Ishikawa (cell line): ENCODE measurements at regions not wholly inside any gene's neighbourhood (a gene's known extent, or its start where the extent isn't known, plus 50 kb on each side); places are given as distances from the start of the nearest gene placed in this dataset.

Experiments
- CEBPB ChIP-seq: IDR thresholded peaks from 2 replicates; pipeline ENCODE4 v1.6.1; 2012
- CREB1 ChIP-seq: IDR thresholded peaks from 2 replicates; pipeline ENCODE4 v1.6.1; 2012; ENCODE audit warnings: low read depth
- EGR1 ChIP-seq: IDR thresholded peaks from 2 replicates; pipeline ENCODE4 v1.6.1; 2012
- EP300 ChIP-seq: IDR thresholded peaks from 2 replicates; pipeline ENCODE4 v1.6.1; 2012; ENCODE audit warnings: borderline replicate concordance
- FOXM1 ChIP-seq: IDR thresholded peaks from 2 replicates; pipeline ENCODE4 v1.6.1; 2012; ENCODE audit warnings: low read depth, borderline replicate concordance
- NFIC ChIP-seq: IDR thresholded peaks from 2 replicates; pipeline ENCODE4 v1.6.1; 2012
- RAD21 ChIP-seq: IDR thresholded peaks from 2 replicates; pipeline ENCODE4 v1.6.1; 2012; ENCODE audit warnings: low read depth
- REST ChIP-seq: IDR thresholded peaks from 2 replicates; pipeline ENCODE4 v1.6.1; 2012; ENCODE audit warnings: low read depth, mild to moderate bottlenecking
- TAF1 ChIP-seq: IDR thresholded peaks from 2 replicates; pipeline ENCODE4 v1.6.1; 2012; ENCODE audit warnings: low read depth, mild to moderate bottlenecking
- TCF12 ChIP-seq: IDR thresholded peaks from 2 replicates; pipeline ENCODE4 v1.6.1; 2012; ENCODE audit warnings: low read depth
- TEAD4 ChIP-seq: IDR thresholded peaks from 2 replicates; pipeline ENCODE4 v1.6.1; 2012
- YY1 ChIP-seq: IDR thresholded peaks from 2 replicates; pipeline ENCODE4 v1.6.1; 2012; ENCODE audit warnings: low read depth
- ZBTB7A ChIP-seq: IDR thresholded peaks from 2 replicates; pipeline ENCODE4 v1.6.1; 2012; ENCODE audit warnings: low read depth
- TF ChIP-seq, protein P1 (sequence below): IDR thresholded peaks from 2 replicates; pipeline ENCODE4 v1.6.1; 2012
- TF ChIP-seq, protein P2 (sequence below): IDR thresholded peaks from 2 replicates; pipeline ENCODE4 v1.6.1; 2012

DNA sequence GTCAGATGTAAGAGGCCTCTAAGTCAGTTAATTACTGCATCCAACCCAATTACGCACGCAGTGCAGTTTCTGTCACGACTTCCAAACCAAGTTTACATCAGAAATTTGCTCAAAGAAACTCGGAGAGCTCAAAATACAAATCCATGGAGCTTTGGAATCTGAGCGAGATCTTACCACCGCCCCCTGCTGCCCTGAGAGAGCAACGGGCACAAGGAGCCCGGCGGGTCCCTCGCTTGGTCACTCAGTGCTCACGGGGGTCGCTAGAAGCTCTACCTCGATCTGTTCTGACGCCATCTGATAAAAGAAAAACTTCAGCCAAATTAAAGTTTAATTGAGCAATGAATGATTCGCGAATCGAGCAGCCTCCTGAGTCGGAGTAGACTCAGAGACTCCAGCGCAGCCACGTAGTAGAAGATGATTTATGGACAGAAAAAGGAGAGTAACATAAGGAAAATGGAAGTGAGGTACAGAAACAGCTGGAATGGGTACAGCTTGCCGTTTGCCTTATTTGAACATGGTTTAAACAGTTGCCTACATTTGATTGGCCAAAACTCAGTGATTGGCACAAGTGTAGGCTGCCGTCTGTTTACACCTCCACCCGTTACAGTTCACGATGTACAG, 232.7 kb upstream of the ATP10A start:
- TF ChIP-seq YY1 = no peak

- TF ChIP-seq EGR1 (no peak), TCF12 (no peak)
- TF ChIP-seq, protein P1, sequence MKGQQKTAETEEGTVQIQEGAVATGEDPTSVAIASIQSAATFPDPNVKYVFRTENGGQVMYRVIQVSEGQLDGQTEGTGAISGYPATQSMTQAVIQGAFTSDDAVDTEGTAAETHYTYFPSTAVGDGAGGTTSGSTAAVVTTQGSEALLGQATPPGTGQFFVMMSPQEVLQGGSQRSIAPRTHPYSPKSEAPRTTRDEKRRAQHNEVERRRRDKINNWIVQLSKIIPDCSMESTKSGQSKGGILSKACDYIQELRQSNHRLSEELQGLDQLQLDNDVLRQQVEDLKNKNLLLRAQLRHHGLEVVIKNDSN = no peak
Observed at GRCh38 chr15:26091184-26091583, 228.1 kb upstream of the ATP10A start.

DNA sequence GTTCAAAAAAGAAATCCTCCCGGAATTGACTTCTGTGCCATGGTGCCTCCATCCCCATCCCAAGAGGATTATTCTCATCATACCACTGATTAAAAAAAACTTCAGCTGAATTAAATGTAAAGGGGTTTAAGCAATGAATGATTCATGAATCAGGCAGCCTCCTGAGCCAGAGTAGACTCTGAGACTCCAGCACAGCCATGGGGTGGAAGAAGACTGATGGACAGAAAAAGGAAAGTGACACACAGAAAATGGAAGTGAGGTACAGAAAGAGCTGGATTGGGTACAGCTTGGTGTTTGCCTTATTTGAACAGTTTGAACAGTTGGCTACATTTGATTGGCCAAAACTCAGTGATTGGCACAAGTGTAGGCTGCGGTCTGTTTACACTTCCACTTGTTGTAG, 224.8 kb upstream of the ATP10A start:
- TF ChIP-seq, protein P2, sequence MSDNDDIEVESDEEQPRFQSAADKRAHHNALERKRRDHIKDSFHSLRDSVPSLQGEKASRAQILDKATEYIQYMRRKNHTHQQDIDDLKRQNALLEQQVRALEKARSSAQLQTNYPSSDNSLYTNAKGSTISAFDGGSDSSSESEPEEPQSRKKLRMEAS = no peak
- TF ChIP-seq TAF1 = no peak
- no peak for TF ChIP-seq YY1
- TF ChIP-seq TEAD4 = no peak
- TF ChIP-seq REST = no peak
- TF ChIP-seq TCF12 = no peak
- no peak for TF ChIP-seq RAD21
- TF ChIP-seq CEBPB = no peak
- no peak for TF ChIP-seq FOXM1
- TF ChIP-seq ZBTB7A = no peak

GRCh38 chr15:26087395-26087794, 224.3 kb upstream of the ATP10A start:
- no peak for TF ChIP-seq EGR1
- no peak for TF ChIP-seq TCF12
- no peak for TF ChIP-seq ZBTB7A
- no peak for TF ChIP-seq CREB1
- TF ChIP-seq REST = no peak

GRCh38 chr15:26084771-26085170, 221.6 kb upstream of the ATP10A start:
- TF ChIP-seq TCF12 = no peak
- TF ChIP-seq YY1 = no peak
- no peak for TF ChIP-seq CEBPB
- no peak for TF ChIP-seq EP300
- no peak for TF ChIP-seq NFIC

- TF ChIP-seq EP300 (no peak), TCF12 (no peak), RAD21 (no peak), TAF1 (no peak), CREB1 (no peak), CEBPB (no peak), YY1 (no peak), ZBTB7A (no peak), EGR1 (no peak)
- TF ChIP-seq, protein P1 = no peak
Observed at GRCh38 chr15:26083896-26084295, 220.8 kb upstream of the ATP10A start.

- no peak for TF ChIP-seq ZBTB7A
- no peak for TF ChIP-seq CREB1
- no peak for TF ChIP-seq REST
- TF ChIP-seq EP300 = no peak
- no peak for TF ChIP-seq TEAD4
- TF ChIP-seq EGR1 = no peak
- TF ChIP-seq RAD21 = no peak
- TF ChIP-seq FOXM1 = no peak
- TF ChIP-seq TCF12 = no peak
- TF ChIP-seq, protein P2 = no peak
- no peak for TF ChIP-seq YY1
- TF ChIP-seq, protein P1 = no peak
- no peak for TF ChIP-seq TAF1
- TF ChIP-seq NFIC = no peak
- TF ChIP-seq CEBPB = no peak
Observed at GRCh38 chr15:26083457-26083856, 220.3 kb upstream of the ATP10A start.
